IMR-90 (cell line): ENCODE measurements at regions not wholly inside any gene's neighbourhood (a gene's known extent, or its start where the extent isn't known, plus 50 kb on each side); places are given as distances from the start of the nearest gene placed in this dataset.

Source experiments
- ATAC-seq: fragments of 200-7000 bp; cut with Tn5 transposase; 2 replicates; pipeline ENCODE4 v1.9.1; 2020; ENCODE audit warnings: low read depth, mild to moderate bottlenecking, moderate library complexity
- BruUV-seq: library from RNA; stranded (reverse); fragments of 400-500 nt; replicated peaks from 2 replicates; lab custom pipeline; 2021; lab: Mats Ljungman, UMichigan
- CTCF ChIA-PET: fragments of 300-600 bp; formaldehyde crosslinking; extraction: SDS; loops from one replicate; lab custom pipeline; 2021; ENCODE audit warnings: antibody characterized with exemption; lab: Yijun Ruan, JAX
- POLR2A ChIA-PET: fragments of 300-600 bp; sonication (Branson Sonifier 250); formaldehyde crosslinking; loops from one replicate; lab custom pipeline; 2022; ENCODE audit warnings: antibody characterized with exemption; ENCODE audit not compliant: unreplicated experiment; lab: Charles Lee
- DNase-seq: peaks from one replicate; pipeline ENCODE4 v3.0.0; 2013
- H2AFZ ChIP-seq: replicated peaks from 2 replicates; pipeline ENCODE3; 2013; ENCODE audit warnings: low read length, mild to moderate bottlenecking; ENCODE audit not compliant: poor library complexity
- H2AK5ac ChIP-seq: 2 replicates; pipeline ENCODE4 v1.6.1; 2013; ENCODE audit warnings: low read depth, low read length, inconsistent platforms
- H2AK9ac ChIP-seq: replicated peaks from 2 replicates; pipeline ENCODE3; 2013; ENCODE audit warnings: mild to moderate bottlenecking, low read depth, low read length, moderate library complexity; ENCODE audit not compliant: poor library complexity
- H2BK120ac ChIP-seq: 2 replicates; pipeline ENCODE4 v1.6.1; 2013; ENCODE audit warnings: low read depth, low read length, inconsistent platforms
- H2BK15ac ChIP-seq: 3 replicates; pipeline ENCODE4 v1.6.1; 2013; ENCODE audit warnings: low read depth, low read length, inconsistent platforms
- H2BK20ac ChIP-seq: 2 replicates; pipeline ENCODE4 v1.6.1; 2013; ENCODE audit warnings: low read depth, mild to moderate bottlenecking, inconsistent platforms, low read length, moderate library complexity
- H2BK5ac ChIP-seq: 2 replicates; pipeline ENCODE4 v1.6.1; 2013; ENCODE audit warnings: mild to moderate bottlenecking, low read depth, low read length, inconsistent platforms; ENCODE audit not compliant: poor library complexity, severe bottlenecking
- H3K14ac ChIP-seq: replicated peaks from 2 replicates; pipeline ENCODE4 v1.6.1; 2013; ENCODE audit warnings: low read depth, low read length, inconsistent platforms
- H3K18ac ChIP-seq: 2 replicates; pipeline ENCODE4 v1.6.1; 2013; ENCODE audit warnings: low read depth, low read length, control low read depth
- H3K23ac ChIP-seq: 2 replicates; pipeline ENCODE4 v1.6.1; 2013; ENCODE audit warnings: low read depth, low read length, inconsistent platforms
- H3K27ac ChIP-seq: 2 replicates; pipeline ENCODE4 v1.5.1; 2013; ENCODE audit warnings: mild to moderate bottlenecking, control low read depth, low read length; ENCODE audit not compliant: insufficient read depth
- H3K27me3 ChIP-seq: 2 replicates; pipeline ENCODE4 v1.6.1; 2013; ENCODE audit warnings: low read length; ENCODE audit not compliant: control insufficient read depth, insufficient read depth
- H3K36me3 ChIP-seq: 2 replicates; pipeline ENCODE4 v1.6.1; 2013; ENCODE audit warnings: low read length, mixed read lengths; ENCODE audit not compliant: control insufficient read depth, insufficient read depth
- H3K4ac ChIP-seq: 2 replicates; pipeline ENCODE4 v1.6.1; 2013; ENCODE audit warnings: low read depth, low read length, inconsistent platforms
- H3K4me1 ChIP-seq: 2 replicates; pipeline ENCODE4 v1.6.1; 2013; ENCODE audit warnings: low read length, mixed read lengths; ENCODE audit not compliant: control insufficient read depth, insufficient read depth
- H3K4me2 ChIP-seq: 2 replicates; pipeline ENCODE4 v1.6.1; 2013; ENCODE audit warnings: low read depth, mild to moderate bottlenecking, control low read depth, low read length, moderate library complexity
- H3K4me3 ChIP-seq: 2 replicates; pipeline ENCODE4 v1.5.1; 2013; ENCODE audit warnings: low read depth, mild to moderate bottlenecking, control low read depth, low read length, moderate library complexity; ENCODE audit not compliant: insufficient read depth
- H3K56ac ChIP-seq: 2 replicates; pipeline ENCODE4 v1.6.1; 2013; ENCODE audit warnings: low read length, inconsistent platforms; ENCODE audit not compliant: insufficient read depth; ENCODE audit errors: extremely low read depth
- H3K79me1 ChIP-seq, 2 experiments: 2 replicates each; pipeline ENCODE4 v1.6.1; 2013; ENCODE audit warnings: low read length in 2 of 2, inconsistent platforms in 1 of 2, low read depth in 1 of 2
- H3K9ac ChIP-seq: 2 replicates; pipeline ENCODE4 v1.6.1; 2013; ENCODE audit warnings: low read depth, low read length, control low read depth
- H3K9me1 ChIP-seq: 2 replicates; pipeline ENCODE4 v1.6.1; 2013; ENCODE audit warnings: low read length, inconsistent platforms; ENCODE audit not compliant: insufficient read depth
- H3K9me3 ChIP-seq: 2 replicates; pipeline ENCODE4 v1.6.1; 2013; ENCODE audit warnings: low read length; ENCODE audit not compliant: control insufficient read depth, insufficient read depth
- H4K20me1 ChIP-seq: 2 replicates; pipeline ENCODE4 v1.6.1; 2013; ENCODE audit warnings: low read length, inconsistent platforms; ENCODE audit not compliant: insufficient read depth
- H4K5ac ChIP-seq: 2 replicates; pipeline ENCODE4 v1.6.1; 2013; ENCODE audit warnings: mild to moderate bottlenecking, low read depth, low read length, control low read depth
- H4K8ac ChIP-seq, 2 experiments: 2 replicates each; pipeline ENCODE4 v1.6.1; 2013; ENCODE audit warnings: low read depth in 2 of 2, low read length in 2 of 2, control low read depth in 1 of 2, inconsistent platforms in 1 of 2
- H4K91ac ChIP-seq: 2 replicates; pipeline ENCODE4 v1.6.1; 2013; ENCODE audit warnings: low read depth, low read length, inconsistent platforms; ENCODE audit not compliant: insufficient read depth
- CTCF ChIP-seq: conservative IDR thresholded peaks from 2 replicates; pipeline ENCODE4 v1.5.1; 2012; ENCODE audit warnings: mild to moderate bottlenecking, low read depth, low read length, improper control_type of control experiment
- FOS ChIP-seq: fragments of 150-350 bp; IDR thresholded peaks from 2 replicates; pipeline ENCODE4 v1.6.1; 2016; ENCODE audit warnings: low read depth, low read length
- MAFK ChIP-seq: IDR thresholded peaks from 2 replicates; pipeline ENCODE4 v1.6.1; 2012; ENCODE audit warnings: low read depth, low read length, improper control_type of control experiment
- RCOR1 ChIP-seq: IDR thresholded peaks from 2 replicates; pipeline ENCODE4 v1.6.1; 2012; ENCODE audit warnings: mild to moderate bottlenecking, low read length, improper control_type of control experiment; ENCODE audit not compliant: insufficient replicate concordance
- SMC3 ChIP-seq: fragments of 150-350 bp; IDR thresholded peaks from 2 replicates; pipeline ENCODE4 v1.6.1; 2016; ENCODE audit warnings: low read depth, mild to moderate bottlenecking, antibody characterized with exemption, low read length, moderate library complexity
- WGBS, 2 experiments: methylation state at CpG; one replicate each; pipeline versions ENCODE4 v1.1.5 to v1.1.7; 2013; ENCODE audit warnings: missing lambda C conversion rate in 2 of 2; ENCODE audit not compliant: insufficient read length in 1 of 2; ENCODE audit errors: extremely low coverage in 2 of 2; 5-methylcytosine and 5-hydroxymethylcytosine counted together
- dilution Hi-C: fragments of 300-500 bp; cut with HindIII; formaldehyde crosslinking; loops from one replicate; pipeline ENCODE4 v1.14.3; 2018; ENCODE audit warnings: low sequenced_read_pairs; ENCODE audit not compliant: unreplicated experiment
- in situ Hi-C: fragments of 300-500 bp; cut with MboI; formaldehyde crosslinking; loops from 3 replicates; pipeline ENCODE4 v1.14.3; 2019; ENCODE audit warnings: low sequenced_read_pairs, inconsistent platforms, mixed read lengths
- intact Hi-C: fragments of 100-400 bp; cut with micrococcal nuclease; formaldehyde crosslinking; loops from 2 replicates; pipeline ENCODE4 v1.10.0; 2022

- Histone ChIP-seq H4K91ac (no peak overlapping the region), H3K23ac (no peak overlapping the region), H2BK15ac (no peak overlapping the region), H3K27me3 (no peaks in the 10 kb centered on the region), H3K18ac (no peak overlapping the region), H3K4me1 (no peaks in the 10 kb centered on the region), H2BK5ac (no peak overlapping the region), H3K4me2 (no peak overlapping the region), H4K5ac (no peak overlapping the region), H2AK9ac (no peak overlapping the region), H2BK20ac (no peak overlapping the region), H3K9me3 (no peaks in the 10 kb centered on the region), H3K9ac (no peak overlapping the region), H2BK120ac (no peak overlapping the region), H2AK5ac (no peak overlapping the region), H3K14ac (no peak overlapping the region), H3K4me3 (no peak overlapping the region), H3K36me3 (no peaks in the 10 kb centered on the region), H3K9me1 (no peaks in the 10 kb centered on the region), H3K27ac (no peak overlapping the region), H3K56ac (no peak overlapping the region), H3K4ac (no peak overlapping the region), H3K79me1 (no peaks in the 10 kb centered on the region), H4K20me1 (no peaks in the 10 kb centered on the region), H4K8ac (no peak overlapping the region), H2AFZ (no peak overlapping the region)
- TF ChIP-seq SMC3 (no peak), RCOR1 (no peak), FOS (no peak), MAFK (no peak), CTCF (no peak)
- WGBS, 2 experiments: no CpG with 5 or more reads among the region's 3 CpGs
- dilution Hi-C loops: no loop called here
- POLR2A ChIA-PET: no interaction called here
- no peak for DNase-seq
- in situ Hi-C loops: no loop called here
- CTCF ChIA-PET: no interaction called here
- intact Hi-C loops: no loop called here
- BruUV-seq: no TSS peak
- no peak for ATAC-seq
Observed at GRCh38 chr16:63774302-63774701, 1347.6 kb downstream of the CDH11 start.
